ENCODE measurements at regions not wholly inside any gene's neighbourhood (a gene's known extent, or its start where the extent isn't known, plus 50 kb on each side); places are given as distances from the start of the nearest gene placed in this dataset.
A peak's percentile ranks its signal among the peaks of the same experiment; 100 is the strongest.

DNA sequence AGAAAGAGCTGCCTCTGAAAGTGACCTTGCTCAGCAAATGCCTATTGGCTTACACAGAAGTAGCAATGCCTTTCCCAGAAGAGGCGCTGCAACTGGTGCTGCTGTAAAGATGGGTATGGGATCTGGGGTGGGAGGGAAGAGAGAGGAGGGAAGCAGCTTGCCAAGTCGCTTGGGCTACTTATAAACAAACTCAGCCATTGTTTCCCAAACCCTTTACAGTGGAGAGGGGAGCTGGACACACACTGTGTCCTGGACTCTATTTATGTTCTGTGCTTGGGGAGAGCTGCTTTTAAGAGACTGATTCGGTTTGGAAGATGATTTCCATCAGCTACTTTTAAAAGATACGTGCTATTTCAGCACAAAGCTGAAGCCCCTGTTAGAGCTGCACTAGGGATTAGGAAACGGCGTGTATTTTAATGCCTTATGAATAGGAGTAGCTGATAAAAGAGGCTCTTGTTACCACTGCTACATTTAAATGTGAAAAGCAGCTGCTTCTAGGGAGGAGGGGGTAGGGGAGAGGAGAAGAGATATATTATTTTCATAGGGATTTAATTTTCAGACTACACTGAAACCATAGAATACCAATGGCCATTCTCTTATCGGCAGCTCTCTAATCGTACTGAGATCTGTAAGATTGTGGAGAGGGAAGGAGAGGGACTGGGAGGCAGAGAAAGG is 440.6 kb downstream of the MCTP2 start:
- TF ChIP-seq, protein P1, sequence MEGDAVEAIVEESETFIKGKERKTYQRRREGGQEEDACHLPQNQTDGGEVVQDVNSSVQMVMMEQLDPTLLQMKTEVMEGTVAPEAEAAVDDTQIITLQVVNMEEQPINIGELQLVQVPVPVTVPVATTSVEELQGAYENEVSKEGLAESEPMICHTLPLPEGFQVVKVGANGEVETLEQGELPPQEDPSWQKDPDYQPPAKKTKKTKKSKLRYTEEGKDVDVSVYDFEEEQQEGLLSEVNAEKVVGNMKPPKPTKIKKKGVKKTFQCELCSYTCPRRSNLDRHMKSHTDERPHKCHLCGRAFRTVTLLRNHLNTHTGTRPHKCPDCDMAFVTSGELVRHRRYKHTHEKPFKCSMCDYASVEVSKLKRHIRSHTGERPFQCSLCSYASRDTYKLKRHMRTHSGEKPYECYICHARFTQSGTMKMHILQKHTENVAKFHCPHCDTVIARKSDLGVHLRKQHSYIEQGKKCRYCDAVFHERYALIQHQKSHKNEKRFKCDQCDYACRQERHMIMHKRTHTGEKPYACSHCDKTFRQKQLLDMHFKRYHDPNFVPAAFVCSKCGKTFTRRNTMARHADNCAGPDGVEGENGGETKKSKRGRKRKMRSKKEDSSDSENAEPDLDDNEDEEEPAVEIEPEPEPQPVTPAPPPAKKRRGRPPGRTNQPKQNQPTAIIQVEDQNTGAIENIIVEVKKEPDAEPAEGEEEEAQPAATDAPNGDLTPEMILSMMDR (conservative IDR thresholded peaks at IDR 0.05; ENCODE audit: low read depth in 2 of 2), result peak; percentile 12 to 48; a peak in 2 of 4 replicates
- TF ChIP-seq EZH2 (IDR thresholded peaks at IDR 0.05; ENCODE audit: low read depth, unreplicated experiment), result no peak
- TF ChIP-seq, protein P2, sequence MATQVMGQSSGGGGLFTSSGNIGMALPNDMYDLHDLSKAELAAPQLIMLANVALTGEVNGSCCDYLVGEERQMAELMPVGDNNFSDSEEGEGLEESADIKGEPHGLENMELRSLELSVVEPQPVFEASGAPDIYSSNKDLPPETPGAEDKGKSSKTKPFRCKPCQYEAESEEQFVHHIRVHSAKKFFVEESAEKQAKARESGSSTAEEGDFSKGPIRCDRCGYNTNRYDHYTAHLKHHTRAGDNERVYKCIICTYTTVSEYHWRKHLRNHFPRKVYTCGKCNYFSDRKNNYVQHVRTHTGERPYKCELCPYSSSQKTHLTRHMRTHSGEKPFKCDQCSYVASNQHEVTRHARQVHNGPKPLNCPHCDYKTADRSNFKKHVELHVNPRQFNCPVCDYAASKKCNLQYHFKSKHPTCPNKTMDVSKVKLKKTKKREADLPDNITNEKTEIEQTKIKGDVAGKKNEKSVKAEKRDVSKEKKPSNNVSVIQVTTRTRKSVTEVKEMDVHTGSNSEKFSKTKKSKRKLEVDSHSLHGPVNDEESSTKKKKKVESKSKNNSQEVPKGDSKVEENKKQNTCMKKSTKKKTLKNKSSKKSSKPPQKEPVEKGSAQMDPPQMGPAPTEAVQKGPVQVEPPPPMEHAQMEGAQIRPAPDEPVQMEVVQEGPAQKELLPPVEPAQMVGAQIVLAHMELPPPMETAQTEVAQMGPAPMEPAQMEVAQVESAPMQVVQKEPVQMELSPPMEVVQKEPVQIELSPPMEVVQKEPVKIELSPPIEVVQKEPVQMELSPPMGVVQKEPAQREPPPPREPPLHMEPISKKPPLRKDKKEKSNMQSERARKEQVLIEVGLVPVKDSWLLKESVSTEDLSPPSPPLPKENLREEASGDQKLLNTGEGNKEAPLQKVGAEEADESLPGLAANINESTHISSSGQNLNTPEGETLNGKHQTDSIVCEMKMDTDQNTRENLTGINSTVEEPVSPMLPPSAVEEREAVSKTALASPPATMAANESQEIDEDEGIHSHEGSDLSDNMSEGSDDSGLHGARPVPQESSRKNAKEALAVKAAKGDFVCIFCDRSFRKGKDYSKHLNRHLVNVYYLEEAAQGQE (IDR thresholded peaks at IDR 0.05; ENCODE audit: unreplicated experiment), result no peak
- TF ChIP-seq POLR2AphosphoS5 (IDR thresholded peaks at IDR 0.05; ENCODE audit: low read depth), result no peak
- TF ChIP-seq, protein P3, sequence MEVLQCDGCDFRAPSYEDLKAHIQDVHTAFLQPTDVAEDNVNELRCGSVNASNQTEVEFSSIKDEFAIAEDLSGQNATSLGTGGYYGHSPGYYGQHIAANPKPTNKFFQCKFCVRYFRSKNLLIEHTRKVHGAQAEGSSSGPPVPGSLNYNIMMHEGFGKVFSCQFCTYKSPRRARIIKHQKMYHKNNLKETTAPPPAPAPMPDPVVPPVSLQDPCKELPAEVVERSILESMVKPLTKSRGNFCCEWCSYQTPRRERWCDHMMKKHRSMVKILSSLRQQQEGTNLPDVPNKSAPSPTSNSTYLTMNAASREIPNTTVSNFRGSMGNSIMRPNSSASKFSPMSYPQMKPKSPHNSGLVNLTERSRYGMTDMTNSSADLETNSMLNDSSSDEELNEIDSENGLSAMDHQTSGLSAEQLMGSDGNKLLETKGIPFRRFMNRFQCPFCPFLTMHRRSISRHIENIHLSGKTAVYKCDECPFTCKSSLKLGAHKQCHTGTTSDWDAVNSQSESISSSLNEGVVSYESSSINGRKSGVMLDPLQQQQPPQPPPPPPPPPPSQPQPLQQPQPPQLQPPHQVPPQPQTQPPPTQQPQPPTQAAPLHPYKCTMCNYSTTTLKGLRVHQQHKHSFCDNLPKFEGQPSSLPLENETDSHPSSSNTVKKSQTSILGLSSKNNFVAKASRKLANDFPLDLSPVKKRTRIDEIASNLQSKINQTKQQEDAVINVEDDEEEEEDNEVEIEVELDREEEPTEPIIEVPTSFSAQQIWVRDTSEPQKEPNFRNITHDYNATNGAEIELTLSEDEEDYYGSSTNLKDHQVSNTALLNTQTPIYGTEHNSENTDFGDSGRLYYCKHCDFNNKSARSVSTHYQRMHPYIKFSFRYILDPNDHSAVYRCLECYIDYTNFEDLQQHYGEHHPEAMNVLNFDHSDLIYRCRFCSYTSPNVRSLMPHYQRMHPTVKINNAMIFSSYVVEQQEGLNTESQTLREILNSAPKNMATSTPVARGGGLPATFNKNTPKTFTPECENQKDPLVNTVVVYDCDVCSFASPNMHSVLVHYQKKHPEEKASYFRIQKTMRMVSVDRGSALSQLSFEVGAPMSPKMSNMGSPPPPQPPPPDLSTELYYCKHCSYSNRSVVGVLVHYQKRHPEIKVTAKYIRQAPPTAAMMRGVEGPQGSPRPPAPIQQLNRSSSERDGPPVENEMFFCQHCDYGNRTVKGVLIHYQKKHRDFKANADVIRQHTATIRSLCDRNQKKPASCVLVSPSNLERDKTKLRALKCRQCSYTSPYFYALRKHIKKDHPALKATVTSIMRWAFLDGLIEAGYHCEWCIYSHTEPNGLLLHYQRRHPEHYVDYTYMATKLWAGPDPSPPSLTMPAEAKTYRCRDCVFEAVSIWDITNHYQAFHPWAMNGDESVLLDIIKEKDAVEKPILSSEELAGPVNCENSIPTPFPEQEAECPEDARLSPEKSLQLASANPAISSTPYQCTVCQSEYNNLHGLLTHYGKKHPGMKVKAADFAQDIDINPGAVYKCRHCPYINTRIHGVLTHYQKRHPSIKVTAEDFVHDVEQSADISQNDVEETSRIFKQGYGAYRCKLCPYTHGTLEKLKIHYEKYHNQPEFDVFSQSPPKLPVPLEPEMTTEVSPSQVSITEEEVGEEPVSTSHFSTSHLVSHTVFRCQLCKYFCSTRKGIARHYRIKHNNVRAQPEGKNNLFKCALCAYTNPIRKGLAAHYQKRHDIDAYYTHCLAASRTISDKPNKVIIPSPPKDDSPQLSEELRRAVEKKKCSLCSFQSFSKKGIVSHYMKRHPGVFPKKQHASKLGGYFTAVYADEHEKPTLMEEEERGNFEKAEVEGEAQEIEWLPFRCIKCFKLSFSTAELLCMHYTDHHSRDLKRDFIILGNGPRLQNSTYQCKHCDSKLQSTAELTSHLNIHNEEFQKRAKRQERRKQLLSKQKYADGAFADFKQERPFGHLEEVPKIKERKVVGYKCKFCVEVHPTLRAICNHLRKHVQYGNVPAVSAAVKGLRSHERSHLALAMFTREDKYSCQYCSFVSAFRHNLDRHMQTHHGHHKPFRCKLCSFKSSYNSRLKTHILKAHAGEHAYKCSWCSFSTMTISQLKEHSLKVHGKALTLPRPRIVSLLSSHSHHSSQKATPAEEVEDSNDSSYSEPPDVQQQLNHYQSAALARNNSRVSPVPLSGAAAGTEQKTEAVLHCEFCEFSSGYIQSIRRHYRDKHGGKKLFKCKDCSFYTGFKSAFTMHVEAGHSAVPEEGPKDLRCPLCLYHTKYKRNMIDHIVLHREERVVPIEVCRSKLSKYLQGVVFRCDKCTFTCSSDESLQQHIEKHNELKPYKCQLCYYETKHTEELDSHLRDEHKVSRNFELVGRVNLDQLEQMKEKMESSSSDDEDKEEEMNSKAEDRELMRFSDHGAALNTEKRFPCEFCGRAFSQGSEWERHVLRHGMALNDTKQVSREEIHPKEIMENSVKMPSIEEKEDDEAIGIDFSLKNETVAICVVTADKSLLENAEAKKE (CRISPR knock-in tag; IDR thresholded peaks at IDR 0.05), result no peak
